GM21529 (cell line): ENCODE measurements at regions not wholly inside any gene's neighbourhood (a gene's known extent, or its start where the extent isn't known, plus 50 kb on each side); places are given as distances from the start of the nearest gene placed in this dataset.

Experiments used
- ATAC-seq: cut with Tn5 transposase; IDR thresholded peaks from one replicate; pipeline ENCODE4 v1.9.1; 2021; ENCODE audit not compliant: unreplicated experiment

GRCh38 chr11:129324533-129325175, 51.0 kb upstream of the BARX2 start:
- no peak for ATAC-seq

DNA sequence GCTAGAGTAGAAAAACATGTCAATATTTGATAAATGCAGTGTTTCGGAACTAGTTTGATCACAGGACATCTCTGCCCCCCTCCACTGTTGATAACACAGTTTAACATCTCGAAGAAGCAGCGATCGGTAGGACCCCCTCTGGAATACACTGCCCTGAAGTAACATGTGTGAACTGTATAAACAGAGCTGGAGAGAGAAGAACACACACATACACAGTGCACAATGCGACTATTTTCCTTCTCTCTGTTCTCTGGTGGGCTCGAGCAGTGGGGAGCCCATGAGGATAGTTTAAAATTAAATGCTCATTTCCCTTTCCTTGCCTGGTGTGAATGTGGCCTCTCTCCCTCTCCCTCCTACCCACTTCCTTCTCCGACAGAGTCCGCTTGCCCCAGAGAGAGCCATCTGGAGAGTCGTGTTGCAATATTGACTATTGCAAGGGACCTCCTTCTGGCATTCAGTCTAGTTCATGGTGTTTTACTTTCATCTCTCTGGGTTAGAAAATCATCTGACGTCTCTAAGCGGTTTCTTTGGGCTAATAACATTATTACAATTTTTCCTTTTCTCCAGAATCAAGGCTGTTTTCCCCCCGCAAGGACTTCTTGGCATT, 51.6 kb upstream of the BARX2 start:
- no peak for ATAC-seq

- ATAC-seq = no peak
Observed at GRCh38 chr11:129322941-129323340, 52.7 kb upstream of the BARX2 start.

- ATAC-seq = no peak
Observed at GRCh38 chr11:129321076-129321475, 54.6 kb upstream of the BARX2 start.

GRCh38 chr11:129320494-129320893, 55.2 kb upstream of the BARX2 start:
- no peak for ATAC-seq

DNA sequence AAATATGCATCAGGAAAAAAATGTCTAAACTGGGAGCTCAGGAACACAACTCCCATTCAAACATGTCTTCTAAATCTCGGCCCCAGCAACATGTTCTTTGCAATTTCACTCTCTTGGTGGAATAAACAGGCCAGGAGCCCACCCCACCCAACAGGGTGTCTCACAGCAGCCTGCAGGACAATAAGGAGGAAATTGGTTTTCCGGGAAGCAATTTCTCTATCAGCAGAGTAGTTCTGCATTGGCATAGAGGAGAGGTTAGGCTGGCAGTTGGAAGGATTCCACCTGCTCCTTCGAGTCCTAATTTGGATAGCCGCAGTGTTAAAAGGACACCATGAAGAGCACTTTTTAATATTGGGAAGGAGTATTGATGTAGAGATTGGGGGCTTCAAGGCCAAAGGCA, 55.9 kb upstream of the BARX2 start:
- ATAC-seq = no peak

DNA sequence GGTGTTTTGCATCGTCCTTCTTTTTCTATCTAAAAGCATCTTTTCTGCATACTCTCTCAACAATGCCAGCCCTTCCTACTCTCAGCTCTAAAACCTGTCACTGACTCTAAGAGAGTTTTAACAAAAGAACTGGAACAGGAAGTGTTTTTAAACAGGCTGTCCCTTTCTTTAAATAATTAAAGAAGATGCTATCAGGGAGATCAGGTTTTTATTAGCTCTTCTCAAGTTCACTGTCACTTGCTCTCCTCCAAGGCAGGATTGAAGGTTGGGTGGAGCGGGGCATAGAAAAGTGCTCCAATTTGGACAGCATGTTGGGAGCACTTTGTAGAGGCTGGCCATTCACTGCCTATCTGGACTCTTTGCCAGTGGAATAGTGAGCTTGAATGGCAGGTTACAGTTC, 56.4 kb upstream of the BARX2 start:
- ATAC-seq = no peak

GRCh38 chr11:129317571-129317970, 58.1 kb upstream of the BARX2 start:
- ATAC-seq = no peak

GRCh38 chr11:129316781-129317180, 58.9 kb upstream of the BARX2 start:
- no peak for ATAC-seq

DNA sequence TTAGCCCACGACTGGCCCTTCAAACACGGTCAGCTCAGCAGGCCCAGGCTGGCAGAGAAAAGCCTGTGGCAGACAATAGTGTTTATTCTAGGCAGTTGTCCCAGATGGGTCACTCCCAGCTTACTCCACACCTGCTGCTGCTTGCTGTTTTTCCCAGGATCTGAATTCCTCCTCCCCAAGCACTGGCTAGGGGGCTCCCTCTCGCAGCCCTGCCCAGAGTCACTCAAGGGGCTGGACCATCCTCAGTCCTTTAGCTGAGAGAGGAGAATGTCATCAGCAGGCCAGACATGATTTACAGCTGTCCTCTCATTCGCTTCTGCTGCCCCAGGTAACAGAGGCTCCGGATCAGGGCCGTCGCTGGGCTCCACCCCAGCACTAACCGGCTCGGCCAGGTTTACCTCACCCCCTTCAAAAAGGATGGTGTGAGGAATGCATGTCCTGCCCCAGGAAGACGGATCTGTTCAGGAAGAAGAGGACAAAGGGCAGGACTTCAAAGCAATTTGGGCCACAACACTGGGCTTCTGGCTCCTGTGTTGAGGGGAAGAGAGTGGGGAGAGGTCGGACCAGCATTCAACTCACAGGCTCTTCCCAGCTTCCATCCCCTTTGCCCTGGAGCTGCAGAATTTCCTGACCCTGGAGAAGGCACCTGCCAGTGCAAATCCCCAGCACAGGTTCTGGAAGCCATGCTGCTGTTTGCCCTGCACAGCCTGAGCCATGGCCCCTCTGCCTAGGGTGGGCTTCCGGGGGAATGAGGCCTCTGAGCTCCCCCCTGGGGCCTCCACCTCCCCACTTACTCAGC, 59.7 kb upstream of the BARX2 start:
- no peak for ATAC-seq

DNA sequence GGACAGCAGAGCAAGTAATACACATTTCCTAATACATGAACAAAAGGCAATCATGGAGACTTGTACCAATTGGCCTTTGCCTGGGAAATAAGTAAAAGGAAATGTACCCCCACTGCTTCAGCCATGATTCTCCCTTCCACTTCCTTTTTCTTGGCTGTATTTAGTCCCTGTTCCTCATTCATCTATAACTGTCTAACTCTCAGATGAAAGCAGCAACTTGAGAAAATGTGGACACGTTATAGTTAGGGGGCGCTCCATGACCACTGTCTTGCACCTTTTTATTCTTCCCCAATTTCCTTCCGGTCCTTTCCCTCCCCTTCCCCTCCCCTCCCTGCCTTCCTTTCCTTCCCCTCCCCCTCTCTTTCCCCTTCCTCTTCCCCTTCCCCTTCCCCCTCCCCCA, 61.3 kb upstream of the BARX2 start:
- no peak for ATAC-seq

DNA sequence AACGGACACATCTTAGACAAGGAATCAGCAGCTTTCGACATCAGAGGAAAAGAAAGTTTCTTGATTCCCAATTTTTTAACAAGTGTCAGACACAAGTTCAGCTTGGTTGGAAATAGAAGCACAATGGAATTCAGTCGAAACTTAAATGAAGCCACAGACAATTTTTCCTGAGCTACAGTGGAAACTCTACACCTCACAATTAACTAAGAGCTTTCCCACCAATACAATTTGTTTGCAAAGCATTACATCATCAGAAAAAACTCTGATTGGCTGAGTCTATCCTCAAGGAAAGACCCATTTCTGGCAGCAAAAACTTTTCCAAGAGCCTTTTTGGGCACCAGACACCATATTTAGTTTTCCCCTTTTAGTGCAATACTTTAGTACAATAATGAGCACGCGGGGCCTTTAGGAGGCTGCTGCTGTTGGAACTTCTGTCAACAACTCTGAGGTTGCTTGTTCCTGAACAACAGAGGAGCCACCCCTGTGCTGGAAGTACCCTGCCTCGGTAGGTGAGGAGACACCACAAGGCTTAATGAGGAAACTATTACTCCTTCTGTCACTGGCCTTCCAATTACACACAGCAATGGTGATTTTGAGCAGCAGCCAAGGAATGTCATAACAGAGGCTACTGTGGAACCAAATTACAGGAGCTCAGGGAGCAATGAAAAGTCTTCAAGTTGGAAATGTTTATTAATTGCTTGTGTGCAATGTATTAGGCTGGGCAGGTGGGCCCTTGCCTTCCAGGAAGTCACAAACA, 61.9 kb upstream of the BARX2 start:
- no peak for ATAC-seq

- no peak for ATAC-seq
Observed at GRCh38 chr11:129312730-129313503, 62.7 kb upstream of the BARX2 start.

- no peak for ATAC-seq
Observed at GRCh38 chr11:129308241-129308865, 67.3 kb upstream of the BARX2 start.

DNA sequence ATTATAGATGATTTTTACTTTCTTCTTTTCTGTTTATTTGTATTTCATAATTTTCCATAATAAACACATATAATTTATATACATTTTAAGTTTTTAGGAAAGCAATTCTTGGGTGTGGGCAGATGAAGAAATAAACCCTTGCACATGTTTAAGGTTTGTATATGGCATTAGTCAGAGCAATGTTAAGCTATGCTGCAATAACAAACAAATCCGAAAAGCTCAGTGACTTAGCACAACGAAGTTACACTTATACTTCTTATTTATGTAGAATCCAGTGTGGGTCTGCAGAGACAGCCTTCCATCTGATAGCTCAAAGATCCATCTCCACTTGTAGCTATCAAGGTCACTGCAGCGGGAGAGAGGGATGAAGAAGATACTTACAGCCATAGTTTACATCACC, 68.5 kb upstream of the BARX2 start:
- no peak for ATAC-seq

GRCh38 chr11:129302386-129303101, 73.1 kb upstream of the BARX2 start:
- no peak for ATAC-seq

GRCh38 chr11:129300099-129300498, 75.5 kb upstream of the BARX2 start:
- ATAC-seq = no peak

DNA sequence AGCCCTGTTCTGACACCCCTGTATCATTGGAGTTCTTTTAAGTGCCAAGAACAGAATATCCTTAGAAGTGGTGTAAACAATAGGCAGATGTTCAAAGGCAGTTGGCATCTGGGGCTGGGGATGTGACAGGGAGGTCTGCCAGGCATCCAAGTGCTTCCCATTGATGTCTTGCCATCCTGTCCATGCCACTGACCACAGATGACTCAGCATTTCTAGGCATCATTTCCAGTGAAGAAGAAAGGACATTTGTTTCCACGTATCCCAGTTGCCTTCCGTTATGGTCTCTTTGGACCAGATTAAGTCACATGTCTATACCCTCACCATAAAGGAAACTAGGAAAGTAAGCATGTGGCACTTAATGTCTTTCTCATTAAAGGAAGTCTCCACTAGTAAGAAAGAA, 76.7 kb upstream of the BARX2 start:
- no peak for ATAC-seq

- no peak for ATAC-seq
Observed at GRCh38 chr11:129295746-129296145, 79.9 kb upstream of the BARX2 start.

DNA sequence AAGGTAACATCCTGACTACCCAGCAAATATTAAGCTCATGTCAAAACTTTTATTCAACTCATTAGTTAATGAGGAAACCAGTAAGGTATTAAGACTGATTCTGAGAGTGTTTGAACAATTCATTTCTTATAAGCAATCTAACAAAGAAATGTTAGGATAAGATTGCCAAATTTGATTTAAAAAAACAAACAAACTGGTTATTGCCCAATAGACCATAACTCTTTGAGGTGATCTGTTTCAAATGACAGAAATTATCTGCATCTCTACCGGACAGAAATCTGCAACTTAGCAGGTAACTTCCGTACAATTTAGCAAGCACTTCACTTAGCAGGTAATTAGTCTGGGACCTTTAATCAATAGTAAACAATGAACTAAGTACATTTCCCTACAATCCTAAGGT, 82.9 kb upstream of the BARX2 start:
- no peak for ATAC-seq
